SKM-1 treated with dmso at 0.1 percent for 144 hours (cell line): ENCODE measurements at regions not wholly inside any gene's neighbourhood (a gene's known extent, or its start where the extent isn't known, plus 50 kb on each side); places are given as distances from the start of the nearest gene placed in this dataset.
"Not testable (repeated sequence)": the region's sequence is repeated elsewhere in the genome, so short reads cannot be mapped to it uniquely, and the experiment has no call there.

Experiments
- DNase-seq: peaks from one replicate; lab custom pipeline; 2025; ENCODE audit not compliant: unreplicated experiment; lab: John Stamatoyannopoulos, UW

DNA sequence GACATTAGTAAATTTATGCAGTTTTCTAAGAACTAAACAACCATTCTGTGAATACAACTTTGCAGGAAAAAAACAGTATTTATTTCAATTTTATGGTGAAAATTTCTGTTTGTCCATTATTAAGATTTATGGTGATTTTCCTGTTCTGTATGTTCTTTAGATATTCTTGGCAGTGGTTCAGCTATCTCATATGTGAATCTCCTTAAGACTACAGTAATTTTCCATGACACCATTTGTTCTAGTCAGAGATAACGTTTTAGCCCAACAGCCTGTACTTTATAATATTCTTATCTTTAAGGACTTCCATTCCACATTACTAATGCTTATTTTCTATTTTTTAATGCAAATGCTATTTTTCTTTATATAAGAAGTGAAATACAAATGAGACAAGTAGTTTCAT is 504.0 kb downstream of the RFPL4B start:
- no peak for DNase-seq

- no peak for DNase-seq
Measured at GRCh38 chr6:112853162-112853561, 506.0 kb downstream of the RFPL4B start.

GRCh38 chr6:112863753-112864152 is 516.6 kb downstream of the RFPL4B start:
- no peak for DNase-seq

GRCh38 chr6:112865131-112865530 is 518.0 kb downstream of the RFPL4B start:
- no peak for DNase-seq

DNA sequence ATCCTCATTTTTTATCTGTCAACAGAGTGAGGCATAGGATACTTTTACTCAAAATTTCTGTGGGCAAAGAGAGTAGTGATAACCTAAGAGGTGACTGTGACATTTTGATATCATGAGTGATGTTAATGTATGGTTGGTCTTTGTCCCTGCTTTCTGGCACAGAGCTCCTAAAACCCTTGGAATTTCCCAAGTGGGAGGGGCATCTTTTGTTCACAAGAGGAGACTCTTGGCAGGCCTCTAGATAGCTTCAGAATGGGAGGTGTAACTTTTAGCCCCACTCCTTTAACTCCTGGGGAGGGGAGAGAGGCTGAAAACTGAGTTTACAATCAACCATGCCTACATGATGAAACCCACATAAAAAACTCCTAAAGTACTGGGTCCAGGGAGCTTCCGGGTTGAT is 527.8 kb downstream of the RFPL4B start:
- DNase-seq: no peak

- DNase-seq: no peak
Measured at GRCh38 chr6:112877134-112878100, 530.3 kb downstream of the RFPL4B start.

- no peak for DNase-seq
Measured at GRCh38 chr6:112879920-112880413, 532.8 kb downstream of the RFPL4B start.

- DNase-seq: no peak
Measured at GRCh38 chr6:112881027-112881426, 533.9 kb downstream of the RFPL4B start.

DNA sequence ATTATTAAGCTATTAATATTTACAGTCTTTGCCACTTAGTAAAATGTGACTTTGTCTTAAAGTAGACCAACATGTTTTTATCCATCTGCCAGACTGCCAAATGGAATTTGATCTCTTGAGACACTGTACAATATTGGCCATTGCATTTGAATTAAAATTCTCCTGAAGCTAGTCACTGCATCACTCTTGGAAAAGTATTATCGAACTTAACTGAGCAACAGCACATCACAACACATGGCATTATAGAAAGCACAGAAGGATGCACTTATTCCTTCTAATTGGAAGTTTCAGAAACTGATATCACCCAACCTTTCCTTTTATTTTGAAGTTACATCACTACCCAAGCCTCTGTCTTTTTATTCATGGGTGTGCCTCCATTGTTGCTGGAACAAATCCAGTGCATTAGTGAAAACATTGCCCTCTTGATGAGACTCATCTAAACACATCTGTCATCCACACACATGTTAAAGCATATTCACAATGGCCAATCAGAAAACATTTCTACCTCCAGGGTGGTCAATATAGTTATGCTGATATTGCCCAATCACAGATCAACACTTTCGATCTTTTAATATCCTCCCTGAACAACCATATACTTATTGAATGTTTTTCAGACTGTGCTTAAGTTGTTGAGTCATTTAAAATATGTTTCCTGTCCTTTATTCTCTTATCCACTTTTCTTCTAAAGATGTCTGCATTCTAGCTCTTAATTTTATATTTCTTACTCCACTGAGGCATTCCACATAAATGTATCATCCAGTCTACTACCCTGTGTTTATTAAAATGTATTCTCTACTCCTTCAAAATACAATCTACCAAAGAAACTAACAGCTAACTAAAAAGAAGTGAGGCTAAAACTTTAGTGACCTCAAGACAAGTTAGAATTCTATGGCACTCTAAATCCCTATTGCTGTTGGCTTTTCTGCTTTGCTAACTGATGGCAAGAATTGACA is 535.0 kb downstream of the RFPL4B start:
- no peak for DNase-seq

DNA sequence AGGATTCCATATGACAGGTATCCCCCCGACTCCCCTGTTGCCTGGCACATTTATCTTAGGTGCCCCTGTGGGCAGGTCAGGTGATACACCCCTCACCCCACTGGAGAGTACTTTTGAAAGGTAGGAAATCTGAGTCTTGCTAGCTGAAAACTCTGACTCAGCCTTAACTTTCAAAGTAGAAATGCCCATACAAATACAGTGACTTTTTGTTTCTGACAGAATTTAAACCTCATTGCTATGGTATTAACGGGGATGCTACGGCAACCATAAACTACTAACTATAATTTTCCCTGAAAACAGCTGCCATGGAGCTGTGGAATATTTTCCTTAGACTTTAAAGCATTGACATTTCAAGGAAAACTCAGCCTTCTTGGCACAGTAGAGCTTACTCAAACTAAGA is 536.0 kb downstream of the RFPL4B start:
- no peak for DNase-seq

- no peak for DNase-seq
Measured at GRCh38 chr6:112886415-112886814, 539.3 kb downstream of the RFPL4B start.

GRCh38 chr6:112887424-112887823 is 540.3 kb downstream of the RFPL4B start:
- not testable (repeated sequence) for DNase-seq

DNA sequence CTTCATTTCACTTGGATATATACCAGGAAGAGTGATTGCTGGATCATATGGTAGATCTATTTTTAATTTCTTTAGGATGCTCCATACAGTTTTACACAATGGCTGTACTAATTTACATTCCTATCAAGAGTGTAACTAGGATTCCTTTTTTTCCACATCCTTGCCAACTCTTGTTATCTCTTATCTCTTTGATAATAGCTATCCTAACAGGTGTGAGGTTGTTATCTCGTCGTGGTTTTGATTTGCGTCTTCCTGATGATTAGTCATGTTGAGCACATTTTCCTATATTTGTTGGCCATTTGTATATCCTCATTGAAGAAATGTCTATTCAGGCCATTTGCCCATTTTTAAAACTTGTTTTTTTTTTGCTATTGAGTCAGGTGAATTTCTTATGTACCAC is 552.4 kb downstream of the RFPL4B start:
- no peak for DNase-seq

- no peak for DNase-seq
Measured at GRCh38 chr6:112903361-112903760, 556.2 kb downstream of the RFPL4B start.

DNA sequence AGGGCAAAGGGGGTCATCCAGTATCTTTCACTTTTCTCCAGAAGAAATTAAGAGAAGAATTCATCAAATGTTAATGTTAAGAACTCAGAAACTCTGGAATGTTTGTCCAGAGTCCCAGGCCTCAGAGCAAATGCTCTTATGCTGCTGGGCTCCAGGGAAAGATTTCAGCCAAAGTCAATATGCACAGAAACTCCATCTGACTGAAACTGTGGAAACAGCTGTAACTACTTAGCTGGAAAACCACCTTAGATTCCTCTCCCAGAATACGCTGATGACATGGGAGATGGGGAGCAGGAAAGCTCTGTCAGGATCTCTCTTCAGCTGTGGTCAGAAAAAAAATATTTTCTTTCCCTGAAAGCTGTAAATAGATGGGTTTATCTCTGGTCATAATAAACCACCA is 559.6 kb downstream of the RFPL4B start:
- no peak for DNase-seq

GRCh38 chr6:112909781-112910180 is 562.7 kb downstream of the RFPL4B start:
- no peak for DNase-seq

- DNase-seq: no peak
Measured at GRCh38 chr6:112910256-112910655, 563.1 kb downstream of the RFPL4B start.

- no peak for DNase-seq
Measured at GRCh38 chr6:112911959-112912358, 564.8 kb downstream of the RFPL4B start.

DNA sequence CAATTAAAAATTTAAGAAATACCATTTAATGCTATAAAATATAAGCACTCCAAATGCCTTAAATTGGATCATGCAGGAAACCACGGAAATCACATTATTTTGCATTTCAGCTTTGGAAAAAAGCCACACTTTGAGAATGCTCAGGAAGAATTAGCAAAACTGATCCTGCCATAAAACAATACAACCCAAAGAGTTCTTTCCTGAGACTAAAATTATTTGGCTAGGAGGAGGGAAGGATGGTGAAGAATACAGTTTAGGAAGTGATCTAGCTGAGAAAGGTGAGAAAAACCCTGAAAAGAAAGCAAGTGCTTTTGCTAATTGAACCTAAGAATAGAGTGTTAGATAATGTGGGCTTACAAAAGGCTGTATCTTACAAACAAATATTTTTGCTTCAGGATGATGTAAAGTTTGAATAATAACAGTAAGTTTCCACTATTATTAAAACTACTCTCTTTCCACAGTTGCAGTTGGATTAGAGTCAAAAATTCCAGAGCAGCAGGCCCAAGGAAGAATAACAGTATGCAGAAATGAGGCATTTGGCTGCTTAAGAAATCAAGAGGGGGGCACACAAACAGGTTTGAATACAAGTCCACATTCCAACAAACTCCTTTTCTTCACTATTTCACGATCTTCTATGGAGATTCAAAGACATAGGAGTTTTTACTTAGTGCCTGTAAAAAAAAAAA is 565.4 kb downstream of the RFPL4B start:
- DNase-seq: no peak

GRCh38 chr6:112919744-112920143 is 572.6 kb downstream of the RFPL4B start:
- not testable (repeated sequence) for DNase-seq

DNA sequence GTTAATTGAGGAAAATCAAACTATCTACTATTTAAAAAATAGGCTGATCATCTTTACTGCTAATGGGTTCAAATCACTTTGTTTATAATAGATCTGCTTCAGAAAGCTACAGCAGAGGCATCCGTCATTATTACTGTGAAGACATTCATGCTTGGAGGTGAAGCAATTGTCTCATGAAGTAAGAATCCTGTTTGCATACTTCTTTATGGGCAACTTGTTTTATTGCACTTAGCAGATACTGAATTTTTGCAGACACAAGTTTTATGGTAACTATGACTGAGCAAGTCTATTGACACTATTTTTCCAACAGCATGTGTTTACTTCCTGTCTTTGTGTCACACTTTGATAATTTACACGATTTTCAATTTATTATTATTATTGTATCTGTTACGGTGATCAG is 573.9 kb downstream of the RFPL4B start:
- no peak for DNase-seq
